ENCODE measurements at regions not wholly inside any gene's neighbourhood (a gene's known extent, or its start where the extent isn't known, plus 50 kb on each side); places are given as distances from the start of the nearest gene placed in this dataset.
"Not testable (repeated sequence)": the region's sequence is repeated elsewhere in the genome, so short reads cannot be mapped to it uniquely, and the experiment has no call there.

DNA sequence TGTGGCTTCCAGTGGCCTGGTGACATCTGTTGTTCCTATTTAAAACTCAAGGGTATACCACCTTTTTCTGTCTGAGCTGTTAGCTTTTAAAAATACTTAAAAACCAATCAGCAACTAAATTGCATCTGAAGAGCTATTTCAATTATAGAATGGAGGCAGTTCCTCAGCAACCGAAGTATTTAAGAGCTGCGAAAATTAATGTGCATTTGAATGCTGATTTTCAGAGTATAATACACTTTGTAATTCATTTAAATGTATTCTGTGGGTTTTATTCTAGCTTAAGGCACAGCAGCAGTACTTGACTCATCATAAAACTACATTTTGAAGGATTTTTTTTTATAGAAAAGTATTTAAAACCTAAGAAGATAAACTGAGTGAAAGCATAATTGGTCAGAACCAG lies 404.9 kb upstream of the PRKCQ start:
- Mint-ChIP-seq H3K27ac (no peak overlapping the region), H3K4me1 (no peaks in the 10 kb centered on the region), H3K27me3 (peaks cover 6% of the 10 kb centered on the region), H3K4me3 (no peak overlapping the region), H3K9me3 (ENCODE audit: low read depth) (no peaks in the 10 kb centered on the region), H3K36me3 (peaks cover 4% of the 10 kb centered on the region)
- CTCF ChIA-PET = interaction anchor here (1.2 to 1.5 kb wide), 2 partner anchors 15 to 65 kb away, joined by 3 to 4 read pairs; no protein-coding TSS in a partner anchor
- DNase-seq = no peak
- no peak for ATAC-seq

DNA sequence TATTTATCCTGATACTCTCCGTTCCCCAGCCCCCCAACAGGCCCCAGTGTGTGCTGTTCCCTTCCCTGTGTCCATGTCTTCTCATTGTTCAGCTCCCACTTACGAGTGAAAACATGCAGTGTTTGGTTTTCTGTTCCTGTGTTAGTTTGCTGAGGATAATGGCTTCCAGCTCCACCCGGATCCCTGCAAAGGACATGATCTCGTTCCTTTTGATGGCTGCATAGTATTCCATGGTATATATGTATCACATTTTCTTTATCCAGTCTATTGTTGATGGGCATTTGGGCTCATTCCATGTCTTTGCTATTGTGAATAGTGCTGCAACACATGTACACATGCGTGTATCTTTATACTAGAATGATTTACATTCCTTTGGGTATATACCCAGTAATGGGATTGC lies 403.9 kb upstream of the PRKCQ start:
- not testable (repeated sequence) for H3K27ac Mint-ChIP-seq; H3K9me3 Mint-ChIP-seq (ENCODE audit: low read depth); H3K4me1 Mint-ChIP-seq; DNase-seq; H3K27me3 Mint-ChIP-seq; H3K36me3 Mint-ChIP-seq; H3K4me3 Mint-ChIP-seq; ATAC-seq
- CTCF ChIA-PET = interaction anchor here (1.0 kb wide), 1 partner anchor 18 kb away, joined by 3 read pairs; no protein-coding TSS in a partner anchor

DNA sequence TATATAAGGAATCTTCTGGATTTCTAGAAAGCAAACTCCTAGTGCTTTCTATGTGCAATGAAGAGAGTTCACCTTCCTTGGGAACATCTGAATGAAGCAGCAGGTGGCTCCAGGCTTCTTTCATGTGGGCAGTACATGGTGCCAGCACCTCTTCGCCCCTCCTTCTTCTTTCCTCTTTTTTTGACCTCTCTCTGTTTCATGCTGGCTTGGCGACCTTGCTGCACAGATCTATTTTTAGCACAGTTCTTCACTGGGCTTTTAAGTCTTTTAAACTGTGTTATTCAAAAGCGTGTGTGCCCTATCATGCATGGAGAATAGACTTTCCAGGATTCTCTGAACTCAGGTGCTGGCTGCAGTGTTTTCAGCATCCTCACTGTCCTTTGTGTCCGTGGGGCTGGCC lies 400.3 kb upstream of the PRKCQ start:
- Mint-ChIP-seq H3K27ac (no peak overlapping the region), H3K4me1 (peaks cover 3% of the 10 kb centered on the region), H3K4me3 (no peak overlapping the region), H3K9me3 (ENCODE audit: low read depth) (peaks cover 4% of the 10 kb centered on the region), H3K36me3 (peaks cover 14% of the 10 kb centered on the region), H3K27me3 (peaks cover 15% of the 10 kb centered on the region)
- ATAC-seq = no peak
- CTCF ChIA-PET = interaction anchor here (1.1 to 2.5 kb wide), 4 partner anchors 14 to 60 kb away, joined by 3 to 9 read pairs (median 4); no protein-coding TSS in a partner anchor
- no peak for DNase-seq

DNA sequence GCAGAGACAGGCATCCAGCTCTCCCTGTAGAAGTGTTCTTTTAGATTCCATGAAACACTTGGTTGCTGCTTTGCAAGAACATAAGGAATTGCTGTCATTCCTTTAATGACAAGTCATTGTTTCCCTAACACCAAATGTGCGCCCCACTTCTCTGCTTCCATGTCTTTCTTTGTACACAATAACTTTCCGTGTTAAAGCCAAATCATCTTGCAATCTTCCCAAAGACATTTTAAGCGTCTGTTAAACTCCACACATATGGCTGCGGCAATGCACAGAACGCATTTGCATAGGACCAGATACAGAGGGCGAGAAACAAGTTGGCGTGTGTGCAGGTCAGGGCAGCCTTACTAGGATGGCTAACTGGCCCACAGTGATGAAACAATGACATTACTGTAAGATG lies 399.3 kb upstream of the PRKCQ start:
- H3K27me3 Mint-ChIP-seq = peaks cover 15% of the 10 kb centered on the region
- H3K27ac Mint-ChIP-seq = no peak overlapping the region
- peaks cover 10% of the 10 kb centered on the region for H3K4me1 Mint-ChIP-seq
- CTCF ChIA-PET = interaction anchor here (1.8 kb wide), 1 partner anchor 59 kb away, joined by 6 read pairs; no protein-coding TSS in a partner anchor
- peaks cover 4% of the 10 kb centered on the region for H3K9me3 Mint-ChIP-seq (ENCODE audit: low read depth)
- peaks cover 15% of the 10 kb centered on the region for H3K36me3 Mint-ChIP-seq
- no peak for DNase-seq
- H3K4me3 Mint-ChIP-seq = no peak overlapping the region
- no peak for ATAC-seq

DNA sequence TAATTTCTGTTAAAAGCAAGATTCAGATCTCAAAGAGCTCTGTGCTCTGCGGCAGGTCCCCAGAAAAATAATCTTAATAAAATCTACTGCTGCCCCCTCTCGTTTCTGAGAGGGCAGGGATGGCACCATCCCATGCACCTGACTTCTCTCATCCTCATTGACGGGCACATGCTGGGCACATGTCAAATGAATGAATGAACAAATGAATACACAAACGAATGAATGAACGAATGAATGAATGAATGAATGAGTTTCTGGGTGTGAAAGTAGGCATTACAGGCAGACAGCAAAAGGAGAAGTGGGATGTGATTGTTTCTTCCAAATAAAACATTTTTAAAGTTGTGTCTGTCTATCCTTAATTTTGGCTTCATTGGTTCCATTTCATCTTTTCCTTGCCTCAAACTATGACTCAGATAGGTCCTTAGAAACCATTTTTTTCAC lies 398.1 kb upstream of the PRKCQ start:
- Mint-ChIP-seq H3K27ac (no peak overlapping the region), H3K9me3 (ENCODE audit: low read depth) (peaks cover 4% of the 10 kb centered on the region), H3K4me3 (no peak overlapping the region), H3K27me3 (peaks cover 14% of the 10 kb centered on the region), H3K4me1 (peaks cover 20% of the 10 kb centered on the region), H3K36me3 (peaks cover 15% of the 10 kb centered on the region)
- DNase-seq (no peak), ATAC-seq (no peak)
- CTCF ChIA-PET = interaction anchor here (1.8 kb wide), 1 partner anchor 58 kb away, joined by 6 read pairs; no protein-coding TSS in a partner anchor

DNA sequence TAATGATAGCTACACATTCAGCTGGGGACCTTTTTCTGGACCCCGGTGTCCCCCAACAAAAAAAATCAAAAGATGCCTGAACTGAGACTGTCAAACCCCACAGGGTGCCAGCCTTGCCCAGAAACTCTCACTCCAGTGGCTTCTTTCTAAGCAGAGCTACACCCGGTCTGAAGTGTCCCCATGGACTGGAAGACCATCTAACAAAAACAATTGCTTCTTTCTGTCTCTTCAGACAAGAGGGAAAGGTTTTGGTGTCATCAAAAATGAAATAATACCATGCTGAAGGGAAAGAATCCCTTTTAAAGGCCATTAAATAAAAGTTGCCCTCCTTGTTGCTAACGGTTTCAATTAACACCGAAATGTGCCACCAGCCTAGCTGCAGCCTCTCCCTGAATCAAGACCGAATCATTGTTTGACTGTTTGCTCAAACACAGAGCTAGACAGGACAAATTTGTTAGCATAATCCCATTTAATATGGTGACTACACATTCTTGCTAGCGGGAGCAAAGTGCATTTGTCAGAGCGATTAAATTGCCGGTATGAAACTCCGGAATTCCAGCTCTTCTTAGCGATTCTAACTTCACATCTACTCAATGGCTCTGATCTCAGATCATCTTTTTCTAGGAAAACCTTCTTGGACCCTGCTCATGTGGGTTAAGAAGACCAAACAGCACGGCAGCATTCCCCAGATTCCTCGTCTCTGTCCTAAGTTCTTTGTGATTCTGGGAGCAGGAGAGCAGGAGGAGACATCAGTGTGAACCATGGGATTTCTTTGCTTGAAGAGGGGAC lies 397.5 kb upstream of the PRKCQ start:
- H3K27me3 Mint-ChIP-seq = peaks cover 12% of the 10 kb centered on the region
- DNase-seq (no peak), ATAC-seq (no peak)
- peaks cover 15% of the 10 kb centered on the region for H3K36me3 Mint-ChIP-seq
- peaks cover 4% of the 10 kb centered on the region for H3K9me3 Mint-ChIP-seq (ENCODE audit: low read depth)
- peaks cover 26% of the 10 kb centered on the region for H3K4me1 Mint-ChIP-seq
- no peak overlapping the region for H3K27ac Mint-ChIP-seq
- H3K4me3 Mint-ChIP-seq = no peak overlapping the region
- CTCF ChIA-PET = interaction anchor here (0.6 to 1.8 kb wide), 2 partner anchors 19 to 57 kb away, joined by 3 to 6 read pairs; no protein-coding TSS in a partner anchor

DNA sequence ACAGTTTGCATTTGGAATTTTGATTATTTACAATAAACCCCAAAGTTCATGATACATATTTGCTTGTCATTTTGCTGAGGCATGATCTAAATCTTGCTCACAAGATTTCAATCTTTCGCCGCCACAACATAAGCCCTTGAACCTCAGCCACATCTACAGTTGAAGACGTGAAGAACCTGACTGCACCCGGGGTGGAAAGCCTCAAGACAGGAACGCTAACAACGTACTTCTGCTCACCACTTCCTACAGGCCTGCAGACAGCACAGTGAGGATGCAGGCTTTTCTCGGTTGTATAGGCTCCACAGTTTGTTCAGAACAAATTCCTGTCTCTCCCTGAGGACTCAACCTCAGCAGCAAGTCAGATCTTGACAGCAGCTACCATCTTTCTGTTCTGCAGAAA lies 393.8 kb upstream of the PRKCQ start:
- peak; percentile 85 for DNase-seq
- Mint-ChIP-seq H3K36me3 (peaks cover 15% of the 10 kb centered on the region), H3K27me3 (peaks cover 9% of the 10 kb centered on the region), H3K9me3 (ENCODE audit: low read depth) (peaks cover 4% of the 10 kb centered on the region), H3K4me3 (peak overlapping the region; percentile 15), H3K4me1 (peaks cover 30% of the 10 kb centered on the region), H3K27ac (peak overlapping the region; percentile 90)
- CTCF ChIA-PET = interaction anchor here (1.0 to 3.1 kb wide), 4 partner anchors 10 to 63 kb away, joined by 3 to 11 read pairs (median 4); no protein-coding TSS in a partner anchor
- ATAC-seq = peak; percentile 99

DNA sequence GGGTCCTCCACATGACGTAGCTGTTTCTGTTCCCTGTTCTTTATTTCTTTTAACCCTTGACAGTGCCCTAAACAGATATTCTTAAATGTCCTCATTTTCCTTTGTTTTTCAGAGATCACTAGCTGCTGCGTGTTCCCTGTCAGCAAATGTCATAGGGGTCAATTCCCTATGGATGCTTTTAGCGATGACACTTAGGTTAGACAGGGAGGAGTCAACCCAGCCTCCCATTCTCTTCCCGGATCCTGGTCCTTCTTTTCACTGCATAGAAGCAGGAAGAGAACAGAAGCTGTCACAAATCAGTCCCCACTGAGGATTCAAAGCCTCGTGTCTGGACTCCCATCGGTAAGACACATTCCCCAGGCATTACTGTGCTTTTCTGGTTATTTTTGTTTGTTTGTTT lies 392.1 kb upstream of the PRKCQ start:
- CTCF ChIA-PET = interaction anchor here (1.8 kb wide), 1 partner anchor 14 kb away, joined by 6 read pairs; no protein-coding TSS in a partner anchor
- peaks cover 15% of the 10 kb centered on the region for H3K36me3 Mint-ChIP-seq
- ATAC-seq (no peak), DNase-seq (no peak)
- H3K27me3 Mint-ChIP-seq = peaks cover 4% of the 10 kb centered on the region
- peaks cover 30% of the 10 kb centered on the region for H3K4me1 Mint-ChIP-seq
- no peak overlapping the region for H3K27ac Mint-ChIP-seq
- no peak overlapping the region for H3K4me3 Mint-ChIP-seq
- peaks cover 4% of the 10 kb centered on the region for H3K9me3 Mint-ChIP-seq (ENCODE audit: low read depth)

DNA sequence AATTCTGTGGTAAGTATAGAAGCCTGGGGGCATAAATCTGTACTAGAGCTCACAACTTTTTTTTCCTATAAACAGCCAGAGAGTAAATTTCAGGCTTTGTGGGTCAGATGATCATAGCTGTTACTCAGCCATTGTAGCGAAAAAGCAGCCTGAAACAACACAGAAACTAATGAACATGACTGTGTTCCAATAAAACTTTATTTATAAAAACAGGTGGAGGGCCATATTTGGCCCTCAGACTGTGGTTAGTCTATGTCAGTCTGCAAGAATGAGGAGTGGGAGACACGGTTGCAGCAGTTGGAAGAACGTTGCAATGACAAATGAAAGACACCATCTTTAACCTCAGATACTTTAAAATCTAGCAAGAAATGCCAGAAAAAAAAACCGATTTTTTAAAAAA lies 389.6 kb upstream of the PRKCQ start:
- CTCF ChIA-PET = interaction anchor here (0.6 to 1.3 kb wide), 3 partner anchors 28 to 43 kb away, joined by 3 to 6 read pairs (median 3); no protein-coding TSS in a partner anchor
- Mint-ChIP-seq H3K9me3 (ENCODE audit: low read depth) (no peaks in the 10 kb centered on the region), H3K27me3 (peaks cover 4% of the 10 kb centered on the region), H3K36me3 (no peaks in the 10 kb centered on the region), H3K27ac (no peak overlapping the region), H3K4me1 (peaks cover 23% of the 10 kb centered on the region), H3K4me3 (no peak overlapping the region)
- DNase-seq (no peak), ATAC-seq (no peak)

DNA sequence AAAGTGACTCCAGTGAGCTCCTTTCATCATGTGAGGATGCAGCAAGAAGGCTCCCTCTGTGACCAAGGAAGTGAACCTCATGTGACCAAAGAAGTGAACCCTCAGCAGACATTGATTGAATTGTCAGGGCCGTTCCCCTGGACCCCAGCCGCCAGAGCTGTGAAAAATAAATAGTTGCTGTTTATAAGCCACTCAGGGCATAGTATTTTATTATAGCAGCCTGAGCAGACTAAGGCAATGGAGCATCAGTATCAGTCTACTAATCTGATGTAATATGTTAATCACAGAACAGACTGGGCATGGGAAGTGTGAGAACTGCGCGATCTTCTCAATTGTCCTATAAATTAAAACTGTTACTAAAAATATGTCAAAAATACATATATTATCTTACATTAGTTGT lies 384.5 kb upstream of the PRKCQ start:
- Mint-ChIP-seq H3K4me1 (peaks cover 6% of the 10 kb centered on the region), H3K9me3 (ENCODE audit: low read depth) (no peaks in the 10 kb centered on the region), H3K4me3 (no peak overlapping the region), H3K36me3 (no peaks in the 10 kb centered on the region), H3K27me3 (peaks cover 8% of the 10 kb centered on the region), H3K27ac (no peak overlapping the region)
- no peak for ATAC-seq
- CTCF ChIA-PET = interaction anchor here (0.7 to 0.9 kb wide), 2 partner anchors 10 kb away, joined by 3 read pairs; no protein-coding TSS in a partner anchor
- DNase-seq = no peak

DNA sequence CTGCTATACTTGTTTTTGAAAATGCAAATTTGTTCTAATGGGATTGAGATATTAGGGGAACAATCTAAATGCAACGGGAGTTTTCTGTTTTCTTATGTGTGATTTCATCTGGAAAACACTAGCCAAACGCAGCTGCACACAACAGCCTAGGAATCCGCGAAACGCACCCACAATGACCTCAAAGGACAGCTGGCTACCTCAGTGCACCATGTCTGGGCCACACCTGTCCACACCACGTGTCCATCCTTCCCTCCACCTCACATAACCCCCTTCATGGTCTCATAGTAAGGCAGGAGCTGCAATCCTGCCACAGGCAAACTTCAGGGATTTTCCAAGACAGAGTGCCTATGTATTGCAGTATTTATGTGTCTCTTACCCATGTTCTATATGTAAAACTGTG lies 382.5 kb upstream of the PRKCQ start:
- CTCF ChIA-PET = interaction anchor here (0.7 kb wide), 1 partner anchor 38 kb away, joined by 4 read pairs; no protein-coding TSS in a partner anchor

DNA sequence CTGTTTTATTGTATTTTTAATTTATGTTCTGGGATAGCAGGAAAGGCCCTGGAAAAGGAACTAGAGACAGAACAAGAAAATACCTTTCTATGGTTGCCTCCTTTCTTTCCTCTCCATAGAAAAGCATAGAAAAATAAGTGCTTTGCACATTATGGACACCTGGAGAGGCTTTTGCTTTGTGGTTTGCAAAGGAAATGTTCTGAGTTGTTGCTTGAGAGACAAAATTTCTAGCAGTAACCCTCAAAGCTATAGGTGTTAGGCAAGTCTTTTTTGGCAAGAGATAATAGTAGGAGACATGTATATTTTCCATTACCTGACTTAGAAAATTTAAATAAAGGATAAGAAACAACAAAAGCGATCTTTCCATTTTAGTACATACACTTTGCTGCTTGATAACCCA lies 378.6 kb upstream of the PRKCQ start:
- Mint-ChIP-seq H3K27me3 (peaks cover 4% of the 10 kb centered on the region), H3K4me3 (no peak overlapping the region), H3K27ac (peak overlapping the region; percentile 58), H3K4me1 (peaks cover 19% of the 10 kb centered on the region), H3K36me3 (no peaks in the 10 kb centered on the region), H3K9me3 (ENCODE audit: low read depth) (no peaks in the 10 kb centered on the region)
- CTCF ChIA-PET = interaction anchor here (1.1 to 1.8 kb wide), 7 partner anchors 13 to 39 kb away, joined by 3 to 6 read pairs (median 4); no protein-coding TSS in a partner anchor
- DNase-seq (no peak), ATAC-seq (peak; percentile 86)

More for the DNA sequence above, 382.5 kb upstream of the PRKCQ start:
- DNase-seq (no peak), ATAC-seq (no peak)
- peaks cover 4% of the 10 kb centered on the region for H3K27me3 Mint-ChIP-seq
- no peaks in the 10 kb centered on the region for H3K9me3 Mint-ChIP-seq (ENCODE audit: low read depth)
- H3K36me3 Mint-ChIP-seq = no peaks in the 10 kb centered on the region
- no peak overlapping the region for H3K27ac Mint-ChIP-seq
- peaks cover 23% of the 10 kb centered on the region for H3K4me1 Mint-ChIP-seq
- no peak overlapping the region for H3K4me3 Mint-ChIP-seq

DNA sequence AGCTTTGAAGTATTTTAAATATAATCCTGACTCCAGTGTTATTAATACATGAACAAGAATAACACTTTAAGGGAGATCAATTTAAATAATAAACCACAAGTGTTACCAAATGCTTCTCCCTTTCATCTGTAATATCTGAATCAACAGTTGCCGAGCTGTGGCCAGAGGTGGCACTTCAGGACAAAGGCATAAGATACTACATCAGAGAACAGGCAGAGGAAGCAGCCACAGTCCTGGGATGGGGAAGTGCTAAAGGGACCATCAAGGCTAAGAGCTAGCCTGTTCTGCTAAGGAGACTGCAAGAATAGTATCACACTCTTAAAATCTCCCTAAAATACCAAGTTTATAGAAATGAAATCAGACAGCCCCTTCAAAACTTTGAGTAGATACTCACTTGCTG lies 378.2 kb upstream of the PRKCQ start:
- peaks cover 4% of the 10 kb centered on the region for H3K27me3 Mint-ChIP-seq
- no peak overlapping the region for H3K4me3 Mint-ChIP-seq
- no peak for DNase-seq
- peaks cover 19% of the 10 kb centered on the region for H3K4me1 Mint-ChIP-seq
- H3K9me3 Mint-ChIP-seq (ENCODE audit: low read depth) = no peaks in the 10 kb centered on the region
- no peaks in the 10 kb centered on the region for H3K36me3 Mint-ChIP-seq
- peak overlapping the region; percentile 58 for H3K27ac Mint-ChIP-seq
- CTCF ChIA-PET = interaction anchor here (1.1 to 1.8 kb wide), 7 partner anchors 14 to 38 kb away, joined by 3 to 6 read pairs (median 4); no protein-coding TSS in a partner anchor
- ATAC-seq = peak; percentile 49

Data from activated CD8-positive, alpha-beta memory T cell treated with anti-CD3 and anti-CD28 coated beads, Interleukin-2, amount 10 ng/mL, durations not matched to agents 7 days and 5 days (primary cell).